T-helper 22 cell (primary cell): ENCODE measurements at regions not wholly inside any gene's neighbourhood (a gene's known extent, or its start where the extent isn't known, plus 50 kb on each side); places are given as distances from the start of the nearest gene placed in this dataset.
"Not testable (repeated sequence)": the region's sequence is repeated elsewhere in the genome, so short reads cannot be mapped to it uniquely, and the experiment has no call there.

ENCODE experiments used
- DNase-seq: peaks from one replicate; pipeline ENCODE4 v3.0.0-alpha.2; 2020; ENCODE audit warnings: low read depth

DNA sequence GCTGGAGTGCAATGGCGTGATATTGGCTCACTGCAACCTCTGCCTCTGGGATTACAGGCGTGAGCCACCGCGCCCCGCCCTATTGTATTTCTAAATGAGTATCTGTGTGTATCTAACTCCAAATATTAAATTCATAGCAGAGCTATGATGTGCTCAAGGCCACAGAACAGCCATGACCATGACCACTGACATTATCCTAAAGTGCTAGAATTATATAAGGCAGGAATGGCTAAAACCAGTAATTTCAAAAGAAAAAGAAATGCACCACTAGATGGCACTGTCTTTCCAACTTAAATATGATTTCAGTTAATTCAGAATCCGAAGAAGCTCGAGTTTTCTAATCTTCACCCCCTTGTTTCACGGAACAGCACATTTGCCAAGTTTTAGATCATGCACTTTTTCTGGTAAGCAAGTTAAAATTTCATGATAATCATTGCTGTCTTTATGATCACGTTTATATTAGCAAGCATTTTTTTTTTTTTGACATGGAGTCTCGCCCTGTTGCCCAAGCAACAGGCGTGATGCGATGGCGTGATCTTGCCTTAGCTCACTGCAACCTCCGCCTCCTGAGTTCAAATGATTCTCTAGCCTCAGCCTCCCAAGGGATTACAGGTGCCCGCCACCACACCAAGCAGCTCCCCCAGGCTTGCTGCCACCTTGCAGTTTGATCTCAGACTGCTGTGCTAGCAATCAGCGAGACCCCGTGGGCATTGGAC, 65.3 kb downstream of the OR13A1 start:
- DNase-seq: no peak

DNA sequence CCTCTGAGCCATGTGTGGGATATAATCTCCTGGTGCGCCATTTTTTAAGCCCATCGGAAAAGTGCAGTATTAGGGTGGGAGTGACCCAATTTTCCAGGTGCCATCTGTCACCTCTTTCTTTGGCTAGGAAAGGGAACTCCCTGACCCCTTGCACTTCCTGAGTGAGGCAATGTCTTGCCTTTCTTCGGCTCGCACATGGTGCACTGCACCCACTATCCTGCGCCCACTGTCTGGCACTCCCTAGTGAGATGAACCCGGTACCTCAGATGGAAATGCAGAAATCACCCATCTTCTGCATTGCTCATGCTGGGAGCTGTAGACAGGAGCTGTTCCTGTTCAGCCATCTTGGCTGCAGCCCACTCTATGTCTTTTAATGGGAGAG, 64.7 kb downstream of the OR13A1 start:
- DNase-seq: not testable (repeated sequence)
